Heart left ventricle (tissue), 13 donors: ENCODE measurements at regions not wholly inside any gene's neighbourhood (a gene's known extent, or its start where the extent isn't known, plus 50 kb on each side); places are given as distances from the start of the nearest gene placed in this dataset.

ENCODE experiments used
- POLR2A ChIP-seq, 2 donors: fragments of 450-650 bp; IDR thresholded peaks; one replicate each; pipeline ENCODE4 v1.6.1; 2017; ENCODE audit warnings: antibody characterized with exemption in 2 of 2, mild to moderate bottlenecking in 2 of 2, moderate library complexity in 2 of 2
- TF ChIP-seq, protein P1 (sequence below), 12 donors: fragments of 200-600 bp; sonication (generic) in 4 of 12; IDR thresholded peaks; one replicate each; pipeline versions ENCODE4 v1.5.0 to v1.8.0; 2018 to 2022; ENCODE audit warnings: antibody characterized with exemption in 12 of 12, mild to moderate bottlenecking in 5 of 12
- donor health status: ischemic (EF 13 %, LVEDD 7.1; RV severe dilation, severe dysfunction).
- donor health status: DM: no; HTN: yes; CAD: no.
- donor health status: DM: no; HTN: no; CAD: no.
- donor health status: ischemic (EF 25% LVEDD 6.9; RV normal size, moderate dysfunction).
- donor health status: ischemic (EF 25% LVEDD 5.7; RV mildly dilated, moderate dysfunction).
- donor health status: ischemic (EF 35%, LVEDD 5.7; RV mildly dilated, moderate dysfunction).
- donor health status: nonischemic (EF 11% LVEDD 7.7; RV severe dilation, severe dysfunction).
- donor health status: DM: yes; HTN: yes; CAD: no.
- donor health status: PGD.
- donor health status: ischemic (EF 29% LVEDD 5.4; RV normal size, mild dysfunction).
- donor health status: nonischemic (EF 23%, LVEDD 6.1; RV moderate dilation, normal function).

DNA sequence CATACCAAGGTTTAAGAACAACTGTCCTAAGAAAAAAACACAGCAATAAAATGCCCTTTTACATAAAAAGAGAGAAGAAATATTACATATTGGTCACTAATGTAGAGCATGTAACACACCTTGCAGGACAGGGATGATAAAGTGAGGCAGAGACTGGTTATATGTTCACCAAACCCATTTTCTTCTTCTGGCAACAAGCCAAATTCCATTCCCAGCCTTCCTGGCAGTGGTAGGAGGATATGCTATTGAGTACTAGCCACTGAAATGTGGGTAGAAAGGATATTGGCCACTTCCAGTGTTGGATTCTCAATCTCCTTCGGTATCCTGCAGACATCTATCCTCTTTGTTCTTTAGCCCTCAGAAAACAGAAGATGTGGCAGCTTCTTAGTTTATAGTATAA lies 105.2 kb upstream of the SHISA6 start:
- TF ChIP-seq, protein P1, sequence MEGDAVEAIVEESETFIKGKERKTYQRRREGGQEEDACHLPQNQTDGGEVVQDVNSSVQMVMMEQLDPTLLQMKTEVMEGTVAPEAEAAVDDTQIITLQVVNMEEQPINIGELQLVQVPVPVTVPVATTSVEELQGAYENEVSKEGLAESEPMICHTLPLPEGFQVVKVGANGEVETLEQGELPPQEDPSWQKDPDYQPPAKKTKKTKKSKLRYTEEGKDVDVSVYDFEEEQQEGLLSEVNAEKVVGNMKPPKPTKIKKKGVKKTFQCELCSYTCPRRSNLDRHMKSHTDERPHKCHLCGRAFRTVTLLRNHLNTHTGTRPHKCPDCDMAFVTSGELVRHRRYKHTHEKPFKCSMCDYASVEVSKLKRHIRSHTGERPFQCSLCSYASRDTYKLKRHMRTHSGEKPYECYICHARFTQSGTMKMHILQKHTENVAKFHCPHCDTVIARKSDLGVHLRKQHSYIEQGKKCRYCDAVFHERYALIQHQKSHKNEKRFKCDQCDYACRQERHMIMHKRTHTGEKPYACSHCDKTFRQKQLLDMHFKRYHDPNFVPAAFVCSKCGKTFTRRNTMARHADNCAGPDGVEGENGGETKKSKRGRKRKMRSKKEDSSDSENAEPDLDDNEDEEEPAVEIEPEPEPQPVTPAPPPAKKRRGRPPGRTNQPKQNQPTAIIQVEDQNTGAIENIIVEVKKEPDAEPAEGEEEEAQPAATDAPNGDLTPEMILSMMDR (IDR thresholded peaks at IDR 0.05), result no peak
- no peak for TF ChIP-seq POLR2A (IDR thresholded peaks at IDR 0.05)
